Glomerular visceral epithelial cell (primary cell): ENCODE measurements at regions not wholly inside any gene's neighbourhood (a gene's known extent, or its start where the extent isn't known, plus 50 kb on each side); places are given as distances from the start of the nearest gene placed in this dataset.
A peak's percentile ranks its signal among the peaks of the same experiment; 100 is the strongest.

Source experiments
- DNase-seq: peaks from one replicate; pipeline ENCODE4 v3.0.0-alpha.2; 2016; ENCODE audit errors: extremely low spot score

DNA sequence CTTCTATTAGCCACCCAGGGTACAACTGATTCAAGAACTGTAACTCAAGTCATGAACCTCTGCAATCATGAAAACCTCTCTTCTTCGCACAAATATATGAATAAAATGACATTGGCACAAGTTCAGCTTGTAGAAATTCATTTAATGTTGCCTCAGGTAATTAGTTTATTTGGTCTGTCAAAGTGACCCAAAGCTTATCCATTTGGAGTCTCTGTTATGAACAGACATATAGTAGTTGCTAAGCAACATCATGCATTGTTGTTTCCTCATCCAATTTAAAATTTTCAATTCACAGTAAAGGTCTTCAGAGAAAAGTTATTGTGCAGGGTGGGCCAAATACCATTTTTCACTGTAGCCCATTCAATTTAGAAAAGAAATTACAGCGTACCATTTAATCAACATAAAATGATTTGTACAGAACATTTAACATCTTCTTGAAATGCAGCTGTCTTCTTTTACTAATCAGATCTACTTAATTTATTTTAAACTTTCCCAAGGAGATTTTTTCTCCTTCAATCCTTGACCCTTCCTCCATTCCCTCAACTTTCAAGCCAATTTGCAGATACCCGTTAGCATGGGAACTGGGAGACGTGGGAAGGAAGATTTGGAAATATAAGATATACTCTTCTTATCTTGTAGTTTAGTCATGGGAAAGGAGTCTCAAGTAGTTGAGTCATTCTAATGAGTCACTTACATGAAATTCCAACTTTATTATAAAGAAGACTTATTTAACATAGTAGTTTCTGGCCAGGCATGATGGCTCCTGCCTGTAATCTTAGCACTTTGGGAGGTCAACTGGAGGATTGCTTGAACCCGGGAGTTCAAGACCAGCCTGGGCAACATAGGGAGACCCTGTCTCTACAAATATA, 231.3 kb downstream of the ATPSCKMT start:
- DNase-seq: peak; percentile 72

DNA sequence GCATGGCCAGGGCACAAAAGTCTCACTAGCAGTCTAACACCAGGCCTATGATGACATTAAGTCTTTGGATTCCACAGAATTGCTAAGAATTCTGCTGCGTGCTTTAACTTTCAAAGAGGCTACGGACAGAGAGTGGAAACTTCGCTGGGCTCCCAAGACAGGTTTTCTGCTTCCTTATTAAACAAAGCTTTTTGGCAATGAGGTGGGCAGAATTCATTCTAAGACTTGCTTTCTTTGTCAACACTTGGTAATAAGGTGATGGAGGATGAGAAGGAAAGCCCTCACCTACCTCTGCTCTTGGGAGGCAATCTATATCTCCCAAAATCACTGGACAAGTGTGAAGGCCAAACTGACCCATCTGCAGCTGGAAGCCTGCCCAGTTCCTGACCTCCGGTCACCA, 231.9 kb downstream of the ATPSCKMT start:
- no peak for DNase-seq

DNA sequence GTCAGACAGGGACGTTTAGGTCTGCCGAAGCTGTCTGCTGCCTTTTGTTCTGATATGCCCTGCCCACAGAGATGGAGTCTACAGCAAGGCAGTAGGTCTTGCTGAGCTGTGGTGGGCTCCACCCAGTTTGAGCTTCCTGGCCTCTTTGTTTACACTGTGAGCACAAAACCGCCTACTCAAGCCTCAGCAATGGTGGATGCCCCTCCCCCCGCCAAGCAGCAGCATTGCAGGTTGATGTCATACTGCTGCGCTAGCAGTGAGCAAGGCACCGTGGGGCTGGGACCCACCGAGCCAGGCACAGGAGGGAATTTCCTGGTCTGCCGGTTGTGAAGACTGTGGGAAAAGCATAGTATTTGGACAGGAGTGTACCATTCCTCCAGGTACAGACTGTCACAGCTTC, 233.1 kb downstream of the ATPSCKMT start:
- peak; percentile 80 for DNase-seq

DNA sequence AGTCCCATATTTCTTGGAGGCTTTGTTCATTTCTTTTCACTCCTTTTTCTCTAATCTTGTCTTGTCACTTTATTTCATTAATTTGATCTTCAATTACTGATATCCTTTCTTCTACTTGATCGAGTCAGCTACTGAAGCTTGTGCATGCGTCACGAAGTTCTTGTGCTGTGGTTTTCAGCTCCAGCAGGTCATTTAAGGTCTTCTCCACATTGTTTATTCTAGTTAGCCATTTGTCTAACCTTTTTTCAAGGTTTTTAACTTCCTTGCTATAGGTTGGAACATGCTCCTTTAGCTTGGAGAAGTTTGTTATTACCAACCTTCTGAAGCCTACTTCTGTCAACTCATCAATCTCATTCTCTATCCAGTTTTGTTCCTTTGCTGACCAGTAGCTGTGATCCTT, 234.0 kb downstream of the ATPSCKMT start:
- peak; percentile 71 for DNase-seq

DNA sequence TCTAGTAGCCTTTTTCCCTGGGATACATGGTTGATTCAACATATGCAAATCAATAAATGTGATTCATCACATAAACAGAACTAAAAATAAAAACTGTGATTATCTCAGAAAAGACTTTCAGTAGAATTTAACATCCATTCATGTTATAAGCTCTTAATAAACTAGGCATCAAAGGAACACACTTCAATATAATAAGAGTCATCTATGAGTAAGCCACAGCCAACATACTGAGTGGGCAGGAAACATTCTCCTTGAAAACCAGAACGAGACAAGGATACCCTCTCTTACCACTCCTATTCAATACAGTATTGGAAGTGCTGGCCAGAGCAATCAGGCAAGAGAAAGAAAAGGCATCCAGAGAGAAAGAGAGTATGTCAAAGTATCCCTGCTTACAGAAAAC, 239.9 kb downstream of the ATPSCKMT start:
- DNase-seq: no peak

DNA sequence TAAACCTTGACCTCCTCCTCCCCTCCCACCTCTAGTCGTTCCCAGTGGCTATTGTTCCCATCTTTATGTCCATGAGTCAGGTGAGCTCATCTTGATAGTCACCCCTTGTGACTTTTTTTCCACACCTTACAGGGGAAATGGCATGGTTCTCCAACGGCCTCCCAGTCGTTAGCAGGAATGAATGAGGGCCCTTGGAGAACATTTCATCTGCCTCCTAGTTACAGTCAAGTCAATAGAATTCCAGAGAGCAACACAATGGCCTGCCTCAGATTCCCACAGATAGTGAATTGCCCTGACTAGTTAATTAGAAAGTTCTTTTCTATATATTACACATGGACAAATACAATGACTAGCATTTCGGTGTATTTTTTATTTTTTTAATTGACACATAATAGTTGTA, 262.6 kb downstream of the ATPSCKMT start:
- DNase-seq: no peak

DNA sequence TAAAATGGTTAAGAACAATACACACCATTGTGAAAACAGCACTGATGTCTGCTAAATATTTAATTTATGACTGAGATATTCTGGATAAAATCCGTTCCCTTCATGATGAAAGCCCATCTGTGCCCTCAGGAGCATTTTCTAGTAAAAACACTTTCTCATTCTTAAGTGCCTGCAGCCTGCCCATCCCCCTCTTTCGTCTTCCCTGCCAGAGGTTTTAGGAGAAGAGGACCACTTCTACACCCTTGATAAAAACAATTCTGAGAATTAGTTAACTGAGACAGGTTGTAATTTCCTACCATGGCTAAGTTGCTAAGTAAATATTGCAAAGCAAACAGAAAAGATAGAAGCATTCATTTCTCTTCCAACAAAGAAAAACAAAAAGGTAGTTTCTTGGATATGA, 272.6 kb downstream of the ATPSCKMT start:
- no peak for DNase-seq

DNA sequence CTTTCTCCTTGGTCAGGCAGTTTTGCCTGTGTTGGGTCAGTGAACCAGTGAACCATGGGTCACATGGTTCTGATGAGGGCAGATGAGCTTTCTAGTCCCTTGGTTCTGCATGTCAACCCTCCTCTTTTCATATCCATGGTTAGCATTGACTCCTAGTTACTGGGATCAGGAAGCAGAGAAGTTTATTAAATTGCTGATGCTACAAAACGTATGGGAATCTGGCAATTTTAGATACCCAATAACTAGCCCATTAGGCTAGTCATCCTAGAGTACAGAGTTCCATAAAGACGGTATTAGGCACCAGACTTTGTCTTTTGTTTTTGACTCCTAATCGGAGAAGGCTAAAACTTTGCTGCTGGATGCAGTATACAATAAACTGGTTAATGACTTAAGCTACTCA, 273.1 kb downstream of the ATPSCKMT start:
- no peak for DNase-seq

DNA sequence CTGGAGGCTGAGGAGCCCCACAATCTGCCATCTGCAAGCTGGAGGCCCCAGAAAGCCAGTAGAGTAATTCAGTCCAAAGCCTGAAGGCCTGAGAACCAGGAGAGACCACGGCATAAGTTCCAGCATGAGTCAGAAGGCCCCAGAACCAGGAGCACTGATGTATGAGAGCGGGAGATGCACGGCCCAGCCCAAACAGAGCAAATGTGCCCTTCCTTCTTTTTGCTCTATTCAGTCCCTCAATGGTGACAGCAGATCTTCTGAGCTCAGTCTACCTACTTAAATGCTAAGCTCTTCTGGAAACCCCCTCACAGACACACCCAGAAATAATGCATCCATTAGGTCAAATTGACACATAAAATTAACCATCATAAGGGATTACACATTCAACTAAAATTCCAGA, 277.6 kb downstream of the ATPSCKMT start:
- DNase-seq: no peak

DNA sequence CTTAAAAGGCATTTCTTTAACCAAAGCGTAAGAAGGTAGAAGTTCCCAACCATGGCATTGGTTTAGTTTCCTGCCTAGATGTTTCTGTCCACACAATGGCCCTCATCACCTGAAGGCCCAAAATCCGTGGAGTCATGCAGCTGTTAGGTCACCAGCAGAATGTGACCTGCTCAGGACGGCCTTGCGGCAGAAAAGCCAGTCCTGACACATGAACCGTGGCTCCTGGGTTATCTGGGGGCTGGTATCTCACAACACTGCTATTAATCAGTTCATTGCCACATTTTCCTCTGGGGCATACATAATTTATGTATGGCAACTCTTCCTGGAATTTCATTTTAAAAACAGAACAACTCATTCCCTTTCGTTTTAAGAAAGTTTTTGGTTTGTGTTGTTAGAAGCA, 278.4 kb downstream of the ATPSCKMT start:
- no peak for DNase-seq

DNA sequence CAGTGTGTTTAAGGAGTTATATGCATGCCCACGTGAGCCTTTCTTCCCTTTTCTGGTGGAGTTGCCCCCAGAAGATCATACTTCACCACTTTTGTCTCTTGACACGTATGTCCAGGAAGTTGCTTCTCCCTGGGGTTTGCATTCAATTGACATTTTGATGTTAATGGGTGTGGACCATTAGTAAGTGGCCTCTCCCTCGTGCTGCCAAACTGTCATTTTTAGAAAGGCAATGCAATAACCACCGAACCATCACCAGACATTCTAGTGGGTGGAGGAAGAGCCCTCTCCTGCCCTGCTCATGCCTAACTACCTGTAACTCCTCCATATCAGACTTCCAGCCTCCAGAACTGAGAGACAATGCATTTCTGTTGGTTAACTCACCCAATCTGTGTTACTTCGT, 290.8 kb downstream of the ATPSCKMT start:
- no peak for DNase-seq

DNA sequence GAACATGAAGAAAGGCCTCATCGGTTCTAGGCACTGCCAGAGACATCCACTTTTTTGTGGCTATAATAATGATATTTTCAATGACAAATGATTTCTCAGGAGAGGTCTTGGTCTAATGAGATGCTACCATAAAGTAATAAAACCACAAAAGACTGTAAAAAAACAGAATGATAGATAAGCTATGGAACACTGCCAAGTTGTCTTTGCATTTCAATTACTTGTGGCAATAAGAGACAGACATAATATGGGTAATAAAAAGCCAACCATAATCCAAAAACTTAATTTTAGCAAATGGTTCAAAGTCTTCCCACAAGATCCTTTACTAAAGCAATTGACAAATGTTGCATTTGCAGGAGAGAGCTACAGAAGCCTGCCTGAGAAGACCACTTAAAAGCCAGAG, 292.5 kb downstream of the ATPSCKMT start:
- no peak for DNase-seq

DNA sequence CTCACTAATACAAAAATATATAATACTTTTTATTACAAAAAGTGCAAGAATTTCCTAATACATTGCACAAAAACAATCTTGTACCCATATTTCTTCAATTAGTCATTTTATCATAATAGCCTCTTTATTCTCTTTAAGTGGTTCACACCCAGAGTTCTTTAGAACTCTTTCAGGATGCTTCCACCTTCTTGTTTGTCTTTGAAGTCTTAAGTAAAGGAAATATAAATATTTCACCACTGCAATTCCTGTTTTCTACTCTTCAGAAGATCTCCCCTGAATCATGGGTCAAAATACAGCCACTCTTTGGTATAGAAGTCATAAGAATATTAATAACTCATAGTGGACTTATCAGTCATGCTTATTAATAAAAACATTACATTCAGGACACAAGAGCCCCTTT, 293.0 kb downstream of the ATPSCKMT start:
- DNase-seq: no peak

DNA sequence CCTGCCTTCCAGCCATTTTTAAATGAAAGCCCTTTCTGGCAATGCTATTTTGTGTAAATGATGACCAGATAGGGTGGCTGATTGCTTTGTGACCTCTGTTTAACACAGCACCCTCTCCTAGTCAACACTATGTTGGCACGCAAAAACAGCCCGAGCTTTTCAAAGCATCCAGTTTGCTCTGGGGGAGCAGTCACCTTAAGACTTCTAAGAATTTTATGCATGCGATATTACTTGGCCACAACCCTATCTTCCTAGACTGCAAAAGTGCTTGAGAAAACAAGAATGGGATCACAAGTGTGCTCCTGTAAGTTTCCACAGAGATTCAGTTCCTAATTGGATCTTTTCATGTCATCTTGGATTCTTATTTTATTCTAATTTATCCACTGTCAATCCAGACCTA, 294.1 kb downstream of the ATPSCKMT start:
- no peak for DNase-seq

DNA sequence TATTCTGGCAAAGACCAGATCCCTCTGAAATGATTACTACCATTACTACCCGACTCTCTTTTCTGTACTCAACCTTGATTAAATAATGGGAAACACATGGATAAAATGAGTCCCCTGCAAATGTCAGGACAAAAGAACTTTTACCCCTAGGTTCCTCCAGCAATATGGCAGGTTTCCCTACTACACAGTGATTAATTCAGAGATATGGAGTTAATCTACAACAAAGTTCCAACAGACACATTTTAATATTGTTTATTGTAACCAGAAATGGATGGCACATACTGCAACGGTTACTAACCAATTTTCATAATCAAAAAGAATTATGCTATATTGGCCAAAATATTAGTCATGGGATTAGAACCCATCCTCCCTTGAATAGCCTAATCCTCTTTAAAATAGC, 294.8 kb downstream of the ATPSCKMT start:
- no peak for DNase-seq

DNA sequence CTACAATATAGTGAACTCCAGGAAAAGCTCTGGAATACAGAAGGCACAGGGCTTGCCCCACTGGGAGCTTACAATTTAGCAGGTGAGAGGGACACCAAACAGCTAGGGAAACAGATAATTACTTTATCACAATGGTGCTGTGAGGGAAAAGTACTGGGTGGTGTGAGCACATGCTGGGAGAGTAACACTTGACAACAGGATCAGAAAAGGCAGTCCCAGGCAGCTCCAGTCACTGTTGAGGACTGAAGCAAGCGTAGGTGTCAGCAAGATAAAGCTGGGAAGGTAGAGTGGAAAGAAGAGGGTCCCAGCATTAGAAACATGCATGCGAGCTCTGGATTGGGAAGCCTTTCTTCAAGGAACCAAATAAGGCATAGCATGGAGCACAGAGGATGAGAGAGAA, 296.0 kb downstream of the ATPSCKMT start:
- no peak for DNase-seq

DNA sequence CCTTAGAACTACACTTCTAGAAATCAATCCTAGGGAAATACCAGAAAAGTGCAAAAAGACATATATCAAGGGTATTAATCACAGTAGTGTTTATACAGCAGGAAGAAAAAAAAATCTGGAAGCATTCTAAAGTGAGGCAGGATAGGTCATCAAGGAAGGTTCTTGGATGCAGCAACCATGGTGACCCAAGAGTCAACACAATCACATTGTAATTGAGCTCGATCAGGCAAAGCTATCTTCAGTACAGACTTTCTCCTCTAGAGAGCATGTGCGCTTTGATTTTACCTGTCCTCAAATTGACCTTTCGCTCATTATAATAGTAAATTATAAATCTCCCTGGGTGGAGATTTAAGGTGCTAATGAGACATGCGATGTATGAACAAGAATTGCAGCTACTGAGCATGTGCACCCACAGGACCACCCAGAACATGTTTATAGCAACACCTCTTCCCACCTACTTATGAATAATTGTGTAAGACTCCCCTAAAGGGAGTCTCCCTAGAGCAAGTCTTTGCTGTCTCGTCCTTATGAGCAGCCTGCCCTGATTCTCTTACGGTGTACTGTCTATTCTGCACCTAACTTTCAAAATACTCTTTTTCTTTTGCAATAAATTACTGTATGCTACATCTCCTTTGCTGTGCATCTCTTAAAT, 297.7 kb downstream of the ATPSCKMT start:
- DNase-seq: no peak

DNA sequence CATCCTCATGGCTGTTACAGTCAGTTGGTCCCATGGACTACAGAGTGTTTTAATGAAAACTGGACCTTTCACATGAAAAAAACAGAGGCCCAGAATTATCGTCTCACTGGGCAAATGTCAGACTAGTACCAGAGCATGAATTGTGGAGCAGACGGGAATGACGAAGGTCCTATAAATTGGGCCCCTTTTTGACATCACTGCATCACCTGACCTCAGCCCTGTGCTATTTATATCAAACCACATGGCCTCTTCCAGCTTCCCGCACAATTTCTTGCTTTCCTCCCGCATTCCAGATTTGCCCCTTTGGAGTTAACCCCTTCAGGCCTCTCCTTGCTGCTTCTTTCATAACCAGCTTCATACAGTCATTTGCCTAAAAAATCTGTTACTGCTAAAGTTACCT, 301.7 kb downstream of the ATPSCKMT start:
- peak; percentile 9 for DNase-seq

DNA sequence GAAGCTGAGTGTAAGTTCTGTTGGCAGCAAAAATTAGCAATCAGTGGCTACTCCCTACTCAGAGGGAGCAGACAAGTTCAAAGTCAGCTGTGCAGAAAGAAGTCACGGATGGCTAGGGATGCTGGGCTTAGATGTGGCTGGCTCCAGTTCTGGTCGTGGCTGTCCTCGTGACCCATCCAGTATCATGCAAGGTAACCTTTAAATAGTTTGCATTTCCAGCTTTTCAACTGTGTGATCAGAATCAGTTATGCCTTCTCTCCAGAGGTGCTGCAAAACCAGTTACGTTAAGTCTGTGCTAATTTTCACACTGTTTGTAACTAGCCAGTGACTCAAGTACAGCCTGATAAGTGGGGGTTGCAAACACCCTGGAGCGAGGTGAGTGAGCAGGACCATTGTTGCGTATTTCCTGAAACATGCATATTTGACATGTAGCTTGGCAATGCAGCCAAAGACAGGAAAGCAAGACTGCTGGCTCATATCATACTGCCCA, 302.4 kb downstream of the ATPSCKMT start:
- DNase-seq: peak; percentile 70

DNA sequence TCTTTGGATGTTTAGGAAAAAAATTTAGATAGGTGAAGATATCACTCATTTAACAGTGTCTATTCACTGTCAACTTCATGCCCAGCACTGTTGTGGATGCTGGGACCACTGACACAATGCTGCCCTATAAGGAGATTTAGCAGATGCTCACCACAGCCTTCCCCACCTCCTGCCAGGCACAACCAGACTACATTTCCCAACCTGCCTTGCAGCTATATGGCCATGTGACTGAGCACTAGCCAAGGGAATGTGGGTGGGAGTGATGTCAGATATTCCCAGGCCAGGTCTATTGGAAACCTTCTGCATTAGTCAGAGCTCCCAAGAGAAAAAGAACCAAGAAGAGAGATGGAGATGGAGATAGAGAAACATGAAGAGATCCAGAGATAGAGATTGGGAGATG, 302.6 kb upstream of the TAS2R1 start:
- DNase-seq: peak; percentile 24

DNA sequence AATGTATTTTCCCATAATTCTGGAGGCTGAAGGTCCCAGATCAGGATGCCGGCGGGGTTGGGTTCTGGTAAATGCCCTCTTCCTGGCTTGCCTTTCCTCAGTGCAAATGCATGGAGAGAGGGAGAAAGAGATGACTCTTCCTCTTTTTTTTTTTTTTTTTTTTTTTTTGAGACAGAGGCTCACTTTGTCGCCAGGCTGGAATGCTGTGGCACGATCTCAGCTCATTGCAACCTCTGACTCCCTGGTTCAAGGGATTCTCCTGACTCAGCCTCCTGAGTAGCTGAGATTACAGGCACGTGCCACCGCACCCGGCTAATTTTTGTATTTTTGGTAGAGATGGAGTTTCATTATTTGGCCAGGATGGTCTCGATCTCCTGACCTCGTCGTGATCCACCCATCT, 300.0 kb upstream of the TAS2R1 start:
- DNase-seq: no peak

DNA sequence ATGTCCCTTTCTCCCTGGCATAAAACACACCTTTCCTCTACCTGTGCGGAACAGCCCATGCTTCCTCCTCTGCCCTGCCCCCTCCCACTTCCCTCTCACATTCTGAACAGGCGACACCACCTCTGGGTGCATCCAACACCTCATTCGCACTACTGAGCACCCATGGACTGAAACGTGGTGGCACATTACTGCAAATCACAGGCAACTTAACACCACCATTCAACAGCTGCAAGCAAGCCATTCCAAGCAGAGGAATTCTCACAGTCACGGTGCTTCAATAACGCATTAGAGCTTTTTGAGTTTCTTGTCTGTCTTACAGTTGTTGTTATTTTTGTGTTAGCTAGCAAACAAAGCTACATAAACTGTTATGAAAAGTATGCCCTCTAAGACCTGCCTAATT, 298.2 kb upstream of the TAS2R1 start:
- DNase-seq: no peak

DNA sequence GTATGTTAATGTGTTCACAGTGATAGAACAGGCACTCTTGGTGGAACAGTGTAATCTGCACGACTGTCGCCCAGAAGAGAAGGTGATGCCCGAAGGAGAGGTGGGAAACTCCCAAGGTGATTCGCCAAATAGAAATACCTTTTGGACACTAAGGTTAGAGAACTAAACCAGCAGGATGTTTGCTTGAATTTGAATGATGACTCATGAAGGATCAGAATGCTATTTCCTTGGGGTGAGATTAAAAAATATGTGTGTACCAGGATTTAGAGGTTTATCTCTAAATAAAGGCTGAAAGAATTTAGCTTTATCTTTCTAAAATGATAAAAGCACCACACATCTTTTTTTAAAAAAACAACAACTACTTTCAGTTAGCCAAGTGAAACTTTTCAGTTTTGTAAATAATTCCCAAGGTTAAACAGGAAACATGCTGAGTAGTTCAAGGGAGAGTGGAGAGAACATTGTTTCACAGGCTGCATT, 297.4 kb upstream of the TAS2R1 start:
- no peak for DNase-seq
